ENCODE measurements at regions not wholly inside any gene's neighbourhood (a gene's known extent, or its start where the extent isn't known, plus 50 kb on each side); places are given as distances from the start of the nearest gene placed in this dataset.
A peak's percentile ranks its signal among the peaks of the same experiment; 100 is the strongest.

DNA sequence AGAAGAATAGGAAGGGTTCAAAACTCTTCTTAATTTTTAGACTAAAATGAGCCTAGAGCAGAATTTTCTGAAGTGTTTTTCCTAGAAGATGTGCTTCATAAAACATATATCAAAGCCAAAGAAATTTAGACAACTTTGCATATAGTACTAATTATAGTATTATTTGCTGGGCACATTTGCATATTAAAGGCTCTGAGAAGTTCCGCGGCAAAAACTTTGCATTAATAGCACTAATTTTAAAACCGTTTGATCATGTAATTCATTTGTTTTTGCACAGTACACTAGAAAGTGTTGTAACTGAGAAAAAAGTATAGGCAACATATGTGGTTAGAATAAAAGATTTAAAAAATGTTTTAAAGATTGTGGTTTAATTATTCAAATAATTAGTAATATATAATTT lies 412.0 kb upstream of the NR2F2 start:
- DNase-seq = no peak

GRCh38 chr15:95919460-95919859 lies 411.0 kb upstream of the NR2F2 start:
- DNase-seq = no peak

DNA sequence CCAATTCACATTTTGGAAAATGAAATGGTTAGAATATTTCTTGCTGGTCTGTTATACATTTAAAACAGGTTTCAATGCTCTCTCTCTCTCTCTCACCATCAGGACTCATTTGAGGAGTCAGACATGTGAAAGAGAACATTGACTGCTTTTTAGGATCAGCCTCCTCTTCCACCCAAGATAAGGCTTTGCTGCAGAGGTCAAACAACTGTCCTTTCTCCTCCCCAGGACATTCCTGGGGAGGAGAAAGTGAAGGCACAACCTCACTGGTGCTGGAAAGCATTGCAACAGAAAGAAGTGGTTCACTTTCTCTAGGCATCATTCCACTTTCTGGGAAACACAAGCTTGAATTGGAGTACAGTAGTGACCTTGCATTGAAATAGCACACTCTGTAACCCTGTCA lies 409.1 kb upstream of the NR2F2 start:
- DNase-seq = no peak

GRCh38 chr15:95922431-95922830 lies 408.1 kb upstream of the NR2F2 start:
- no peak for DNase-seq

DNA sequence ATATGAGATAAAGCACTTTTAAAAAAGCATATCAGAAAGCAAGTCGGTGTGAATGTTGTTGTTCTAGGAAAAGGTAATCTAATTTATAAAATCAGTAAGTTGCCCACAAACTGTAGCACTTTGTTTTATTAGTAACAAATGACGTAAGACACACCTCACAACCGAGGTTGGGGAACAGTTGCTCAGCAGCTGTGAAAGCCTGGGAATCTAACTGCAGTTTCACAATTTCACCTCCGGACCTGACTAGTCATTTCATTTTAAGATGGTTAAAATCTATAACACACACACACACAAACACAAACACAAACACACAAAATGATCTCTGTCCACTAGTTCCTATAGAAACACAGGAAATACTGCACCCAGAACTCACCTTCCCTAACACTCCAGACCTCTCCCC lies 406.7 kb upstream of the NR2F2 start:
- no peak for DNase-seq

GRCh38 chr15:95928822-95929221 lies 401.7 kb upstream of the NR2F2 start:
- DNase-seq = no peak

- DNase-seq = no peak
Observed at GRCh38 chr15:95929232-95929846, 401.2 kb upstream of the NR2F2 start.

DNA sequence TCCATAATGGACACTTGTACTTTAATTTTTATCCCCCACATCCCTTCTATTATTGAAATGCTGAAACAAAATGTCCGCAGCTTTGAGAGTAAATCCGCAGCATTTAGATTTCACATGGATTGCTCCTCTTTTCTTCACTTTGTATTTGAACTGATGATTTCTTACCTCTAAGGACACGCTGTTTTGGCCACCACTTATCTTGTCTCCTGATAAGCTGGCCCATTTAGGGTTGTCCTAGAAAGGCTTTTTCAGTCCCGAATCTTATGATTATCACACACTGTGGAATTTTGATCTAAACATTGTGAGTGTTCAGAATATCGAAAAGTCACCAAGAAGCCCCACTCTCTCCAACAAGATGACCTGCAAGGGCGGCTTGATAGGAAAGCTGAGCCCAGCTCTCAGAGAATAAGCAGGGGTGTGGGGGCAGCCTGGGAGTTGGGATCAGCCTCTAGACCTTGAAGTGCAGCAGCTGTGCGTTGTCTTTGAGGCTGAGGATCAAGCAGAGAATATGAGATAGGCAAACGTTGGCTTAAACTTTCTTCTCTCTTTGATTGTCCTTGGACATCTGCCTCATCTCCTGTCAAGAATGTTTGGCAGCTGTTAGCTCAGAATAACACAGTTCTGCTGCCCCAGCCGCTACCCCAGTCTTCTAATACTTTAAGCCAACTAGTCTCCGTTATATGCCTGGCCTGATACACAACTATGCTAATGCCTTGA lies 399.7 kb upstream of the NR2F2 start:
- no peak for DNase-seq

DNA sequence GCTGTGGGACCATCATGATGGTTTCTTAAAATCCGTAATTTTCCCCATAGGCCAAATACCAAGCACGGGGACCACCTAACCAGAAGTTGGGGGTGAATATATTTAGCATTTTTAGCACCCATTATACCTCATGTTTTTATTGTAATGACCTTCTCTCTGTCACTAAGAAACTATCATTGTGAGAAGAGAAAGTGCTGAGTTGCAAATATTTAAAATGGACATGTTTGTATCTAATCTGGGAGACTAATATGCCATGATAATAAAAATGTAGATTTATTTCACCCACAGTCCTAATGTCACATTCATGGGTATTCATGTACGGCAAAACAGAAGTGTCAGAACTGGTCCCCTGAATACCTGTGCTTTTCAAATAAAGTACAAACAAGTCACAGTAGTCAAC lies 398.9 kb upstream of the NR2F2 start:
- no peak for DNase-seq

DNA sequence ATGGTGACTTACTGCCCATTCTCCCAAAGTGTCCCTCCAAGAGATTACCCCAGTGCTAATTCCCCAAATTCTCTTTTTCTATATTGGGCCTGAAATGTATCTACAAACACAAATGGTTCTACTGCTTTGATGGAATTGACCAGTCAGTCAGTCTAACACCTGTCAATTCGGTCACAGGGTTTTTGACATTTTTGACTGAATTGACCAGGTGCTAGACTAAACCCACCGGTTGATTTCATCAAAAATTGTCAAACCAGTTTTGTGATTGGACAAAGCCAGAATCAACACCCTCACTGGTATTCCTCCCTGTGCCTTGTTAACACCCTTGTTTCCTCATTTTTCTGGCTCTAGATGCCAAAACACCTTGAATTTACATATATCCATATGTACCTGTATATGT lies 398.4 kb upstream of the NR2F2 start:
- DNase-seq = no peak

DNA sequence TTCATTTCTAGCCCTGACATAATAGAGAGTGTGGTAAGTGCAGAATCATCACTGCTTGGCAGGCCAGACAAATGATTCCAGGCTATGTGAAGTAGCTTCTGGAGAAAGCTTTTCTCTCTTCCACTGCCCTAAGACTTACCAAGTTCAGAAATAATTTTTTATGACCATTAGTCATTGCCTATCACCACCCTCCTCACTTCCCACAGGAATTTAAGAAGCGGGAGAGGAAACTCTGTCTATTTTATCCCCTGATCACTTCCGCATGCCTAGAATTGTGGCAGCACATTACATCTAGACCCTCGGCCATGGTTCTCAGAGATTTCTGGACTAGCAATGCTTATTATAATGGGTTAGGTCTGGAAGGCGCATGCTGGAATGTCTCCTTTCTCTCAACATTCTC lies 397.8 kb upstream of the NR2F2 start:
- DNase-seq = no peak

DNA sequence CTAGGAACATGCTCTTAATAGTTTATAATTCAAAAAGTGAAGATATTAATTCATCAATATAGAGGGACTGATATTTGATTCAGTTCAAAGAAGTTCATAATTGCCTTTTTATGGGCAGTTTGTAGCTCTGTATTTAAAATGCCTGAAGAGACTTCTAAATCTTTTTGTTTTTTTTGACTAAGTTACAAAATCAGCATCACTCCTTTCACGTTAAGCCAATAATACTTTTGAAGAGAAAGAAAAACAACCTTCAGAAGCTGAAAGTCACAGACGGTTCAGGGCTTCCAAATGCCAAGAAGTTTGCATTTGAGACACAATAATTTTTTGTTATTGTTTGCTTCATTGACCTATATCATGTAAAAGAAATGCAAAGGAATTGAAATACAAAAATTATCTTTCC lies 394.6 kb upstream of the NR2F2 start:
- DNase-seq = no peak

DNA sequence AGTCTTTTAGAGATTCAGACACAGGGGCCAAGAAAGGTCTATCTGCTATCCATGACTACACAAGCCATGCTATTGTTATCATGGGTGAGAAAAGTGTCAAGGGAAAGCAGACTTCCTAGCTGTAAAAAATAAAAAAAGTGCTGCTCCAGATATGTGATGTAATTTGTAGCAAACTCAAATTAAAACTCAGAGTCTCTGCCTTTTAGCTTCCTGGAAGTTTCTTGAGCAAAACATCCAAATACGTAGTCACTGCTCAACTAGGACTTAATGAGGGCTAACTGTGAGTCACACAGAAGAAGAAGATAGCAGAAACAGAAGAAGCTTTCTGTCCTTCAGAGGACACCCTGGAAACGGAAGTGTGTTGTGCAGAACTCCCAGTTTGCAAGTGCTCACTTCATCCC lies 393.4 kb upstream of the NR2F2 start:
- no peak for DNase-seq

- no peak for DNase-seq
Observed at GRCh38 chr15:95940431-95940985, 390.0 kb upstream of the NR2F2 start.

DNA sequence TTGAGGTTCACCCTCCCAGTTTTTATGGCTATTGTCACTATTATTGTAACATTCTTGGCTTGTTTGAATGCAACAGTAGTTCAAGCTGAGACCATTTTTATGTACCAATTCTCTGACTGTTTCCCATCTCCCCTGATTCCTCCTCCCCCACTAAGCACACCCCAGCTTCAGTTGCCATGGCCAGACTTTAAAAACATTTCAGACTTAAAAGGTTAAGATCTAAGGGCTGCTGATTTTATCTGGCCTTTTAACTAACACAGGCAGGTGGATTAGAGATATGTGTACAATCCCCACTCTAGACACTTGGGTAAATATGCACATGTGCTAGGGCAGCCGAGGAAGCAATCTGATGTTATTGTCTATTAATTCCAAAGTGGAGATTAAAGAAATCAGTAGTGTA lies 386.3 kb upstream of the NR2F2 start:
- DNase-seq = no peak

- DNase-seq = no peak
Observed at GRCh38 chr15:95944661-95945255, 385.7 kb upstream of the NR2F2 start.

DNA sequence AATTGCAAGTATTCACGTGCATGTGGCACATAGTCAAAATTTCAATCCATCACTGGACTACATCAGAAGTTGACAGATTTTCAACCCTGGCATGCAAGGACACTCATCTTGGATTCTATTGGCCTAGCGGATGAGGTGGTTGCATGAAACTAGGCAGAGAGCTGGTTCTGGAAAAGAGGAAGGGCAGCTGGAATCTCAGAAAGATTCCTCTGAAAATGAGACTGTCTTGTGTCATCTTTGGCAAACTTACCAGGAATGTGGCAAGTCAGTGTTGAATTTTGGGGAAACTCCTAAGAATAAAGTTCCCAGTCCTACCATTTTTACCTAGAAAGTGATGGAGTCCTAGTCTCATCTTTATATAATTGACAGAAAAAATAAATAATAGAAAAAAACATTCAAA lies 384.3 kb upstream of the NR2F2 start:
- DNase-seq = no peak

DNA sequence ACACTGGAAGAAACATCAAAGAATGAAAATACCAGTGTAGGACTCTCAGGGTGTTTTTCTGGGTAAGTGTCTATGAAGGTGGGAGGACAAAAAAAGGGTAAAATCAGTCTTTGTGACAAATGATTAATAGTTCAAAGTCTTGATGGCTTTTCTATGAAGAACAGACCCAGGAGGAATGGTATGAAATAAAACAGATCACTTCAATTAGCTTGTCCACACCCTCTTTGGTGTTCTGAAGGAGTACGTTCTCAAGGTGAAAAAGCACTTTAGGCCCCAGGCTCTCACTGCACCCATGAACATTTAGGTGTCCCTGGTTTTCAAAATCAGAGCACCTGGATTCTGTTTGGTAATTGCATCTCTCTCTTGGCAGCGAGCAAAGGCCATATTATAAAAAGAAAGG lies 383.6 kb upstream of the NR2F2 start:
- no peak for DNase-seq

GRCh38 chr15:95948411-95948810 lies 382.1 kb upstream of the NR2F2 start:
- peak; percentile 59 to 80 for DNase-seq

- DNase-seq = no peak
Observed at GRCh38 chr15:95953032-95953431, 377.5 kb upstream of the NR2F2 start.

DNA sequence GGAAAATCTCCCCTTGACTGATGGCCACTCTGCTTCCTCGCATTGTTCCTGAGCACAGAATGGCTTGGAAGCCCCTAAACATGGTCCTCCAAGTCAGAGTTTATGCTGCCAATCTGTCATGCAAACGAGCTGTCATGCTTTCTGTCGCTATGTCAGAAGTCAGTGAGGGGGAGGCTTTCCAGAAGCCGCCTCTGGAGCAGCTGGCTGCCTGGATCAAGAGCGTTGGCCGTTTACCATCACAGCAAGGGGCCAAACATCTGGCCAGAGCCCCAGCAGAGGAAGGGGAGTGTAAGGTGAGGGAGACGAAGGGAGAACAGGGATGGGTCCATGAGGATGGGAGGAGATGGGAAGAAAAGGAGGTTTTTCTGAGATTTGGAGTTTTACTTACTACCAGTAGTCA lies 372.6 kb upstream of the NR2F2 start:
- DNase-seq = no peak

GRCh38 chr15:95958382-95958781 lies 372.1 kb upstream of the NR2F2 start:
- no peak for DNase-seq

DNA sequence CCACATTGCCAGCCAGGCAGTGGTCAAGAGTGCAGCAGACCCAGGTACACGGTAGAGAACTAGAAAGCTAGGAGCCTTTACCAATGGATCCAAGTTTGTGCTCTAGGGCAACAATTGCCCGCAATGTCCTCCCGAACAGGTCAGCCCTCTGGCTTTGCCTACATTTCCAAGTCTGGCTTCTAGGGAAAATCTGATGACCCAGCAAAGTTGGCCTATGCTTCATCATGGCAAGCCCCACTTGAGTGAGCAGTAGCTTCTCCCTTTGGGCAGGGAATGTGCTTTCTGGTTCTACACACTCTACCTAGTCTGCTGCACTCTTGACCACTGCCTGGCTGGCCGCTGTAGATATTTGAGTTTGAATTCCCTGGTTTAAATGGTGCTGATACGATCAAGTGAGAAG lies 361.6 kb upstream of the NR2F2 start:
- DNase-seq = no peak

DNA sequence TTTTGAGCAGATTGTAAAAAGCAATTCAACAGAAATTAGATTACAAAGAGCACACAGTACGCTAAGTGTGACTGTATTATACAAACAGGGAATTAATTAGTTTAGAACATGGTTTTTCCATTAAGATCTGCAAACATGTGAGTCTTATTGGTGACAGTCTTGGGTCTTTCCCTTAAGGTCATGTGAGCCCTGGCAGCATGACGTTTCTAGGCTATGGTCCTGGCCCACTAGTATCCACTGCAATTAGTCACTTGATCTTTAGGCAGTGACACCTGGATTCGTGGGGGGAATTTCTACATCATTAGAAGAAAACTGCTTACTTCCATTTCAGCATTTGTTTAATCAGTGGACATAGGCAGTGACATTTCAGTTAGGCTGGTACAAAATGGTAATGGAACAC lies 360.2 kb upstream of the NR2F2 start:
- DNase-seq = no peak
